ENCODE measurements at regions not wholly inside any gene's neighbourhood (a gene's known extent, or its start where the extent isn't known, plus 50 kb on each side); places are given as distances from the start of the nearest gene placed in this dataset.

DNA sequence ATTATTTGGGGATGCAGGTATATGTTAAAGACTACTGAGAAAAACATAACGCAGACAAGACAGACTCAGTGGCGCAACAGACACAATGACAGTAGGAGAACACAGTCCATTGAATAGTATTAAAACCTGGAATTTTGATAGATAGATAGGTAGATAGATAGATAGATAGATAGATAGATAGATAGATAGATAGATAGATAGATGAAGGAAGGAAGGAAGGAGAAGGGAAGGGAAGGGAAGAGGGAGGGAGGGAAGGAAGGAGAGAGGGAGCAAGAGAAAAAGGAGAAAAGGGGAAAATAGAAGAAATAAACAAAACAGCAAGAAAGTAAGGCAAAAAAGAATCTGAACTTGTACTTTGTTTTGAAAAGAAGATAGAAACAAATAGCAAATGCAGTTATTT, 404.5 kb downstream of the FOXO1 start:
- no peaks in the 10 kb centered on the region for H3K36me3 ChIP-seq (ENCODE audit: low read depth, missing control alignments)
- H3K27ac ChIP-seq: no peak overlapping the region
- DNase-seq: no peak
- WGBS, 2 donors: 96 to 100% methylated on average over 2 of the region's 2 CpGs
- intact Hi-C loops (cut with DNase I; ENCODE audit: low total_unique reads): no loop called here
- H3K9me3 ChIP-seq: no peaks in the 10 kb centered on the region
- no peak for TF ChIP-seq POLR2A (IDR thresholded peaks at IDR 0.05)
- TF ChIP-seq, protein P1, sequence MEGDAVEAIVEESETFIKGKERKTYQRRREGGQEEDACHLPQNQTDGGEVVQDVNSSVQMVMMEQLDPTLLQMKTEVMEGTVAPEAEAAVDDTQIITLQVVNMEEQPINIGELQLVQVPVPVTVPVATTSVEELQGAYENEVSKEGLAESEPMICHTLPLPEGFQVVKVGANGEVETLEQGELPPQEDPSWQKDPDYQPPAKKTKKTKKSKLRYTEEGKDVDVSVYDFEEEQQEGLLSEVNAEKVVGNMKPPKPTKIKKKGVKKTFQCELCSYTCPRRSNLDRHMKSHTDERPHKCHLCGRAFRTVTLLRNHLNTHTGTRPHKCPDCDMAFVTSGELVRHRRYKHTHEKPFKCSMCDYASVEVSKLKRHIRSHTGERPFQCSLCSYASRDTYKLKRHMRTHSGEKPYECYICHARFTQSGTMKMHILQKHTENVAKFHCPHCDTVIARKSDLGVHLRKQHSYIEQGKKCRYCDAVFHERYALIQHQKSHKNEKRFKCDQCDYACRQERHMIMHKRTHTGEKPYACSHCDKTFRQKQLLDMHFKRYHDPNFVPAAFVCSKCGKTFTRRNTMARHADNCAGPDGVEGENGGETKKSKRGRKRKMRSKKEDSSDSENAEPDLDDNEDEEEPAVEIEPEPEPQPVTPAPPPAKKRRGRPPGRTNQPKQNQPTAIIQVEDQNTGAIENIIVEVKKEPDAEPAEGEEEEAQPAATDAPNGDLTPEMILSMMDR (IDR thresholded peaks at IDR 0.05): no peak
- no peaks in the 10 kb centered on the region for H3K27me3 ChIP-seq
- no peak overlapping the region for H3K4me3 ChIP-seq
- peaks cover 7% of the 10 kb centered on the region for H3K4me1 ChIP-seq

DNA sequence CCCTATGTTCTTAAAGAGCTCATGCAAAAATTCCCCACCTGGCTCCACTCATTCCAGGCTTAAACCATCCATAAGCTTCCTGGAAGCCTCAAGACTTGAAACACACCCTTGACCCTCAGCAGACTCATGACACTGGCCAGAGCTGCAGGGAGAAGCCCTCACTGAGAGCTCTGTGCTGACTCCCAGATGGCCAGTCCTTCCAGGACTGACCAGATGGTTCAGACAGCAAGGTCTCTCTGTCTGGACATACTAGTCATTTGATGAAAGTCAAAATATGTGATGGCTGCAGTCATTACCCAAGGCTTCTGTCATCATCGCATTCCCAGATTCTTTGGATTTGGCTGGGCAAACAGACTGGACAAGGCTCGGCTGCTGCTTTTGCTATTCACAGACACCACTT, 397.4 kb downstream of the FOXO1 start:
- no peak for DNase-seq
- no peak overlapping the region for H3K27ac ChIP-seq
- WGBS, 2 donors: 88 to 100% methylated on average over 2 of the region's 2 CpGs
- no peaks in the 10 kb centered on the region for H3K36me3 ChIP-seq (ENCODE audit: low read depth, missing control alignments)
- H3K9me3 ChIP-seq: no peaks in the 10 kb centered on the region
- no peak for TF ChIP-seq POLR2A (IDR thresholded peaks at IDR 0.05)
- TF ChIP-seq, protein P1 (IDR thresholded peaks at IDR 0.05): no peak
- peaks cover 4% of the 10 kb centered on the region for H3K4me1 ChIP-seq
- no peak overlapping the region for H3K4me3 ChIP-seq
- no peaks in the 10 kb centered on the region for H3K27me3 ChIP-seq
- intact Hi-C loops (cut with DNase I; ENCODE audit: low total_unique reads): no loop called here

DNA sequence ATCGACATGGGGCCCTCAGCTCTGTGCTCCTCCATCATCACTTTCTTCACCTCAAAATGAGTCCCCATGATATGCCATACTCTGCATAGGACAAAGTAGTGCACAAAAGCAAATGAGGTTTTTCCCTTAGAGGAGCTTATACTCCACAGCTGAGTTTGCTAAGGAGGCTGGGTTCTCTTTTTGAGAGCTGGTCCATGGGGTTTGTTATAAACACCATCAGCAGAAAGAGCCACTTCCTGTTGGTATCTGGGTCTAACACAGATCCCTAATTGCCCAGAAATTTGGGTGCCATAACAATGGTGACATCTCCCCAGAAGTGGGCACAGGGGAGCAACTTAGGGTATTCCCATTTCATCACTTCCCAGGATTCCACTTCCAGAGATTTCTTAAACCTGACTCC, 395.7 kb downstream of the FOXO1 start:
- TF ChIP-seq, protein P1 (IDR thresholded peaks at IDR 0.05): no peak
- no peak for TF ChIP-seq POLR2A (IDR thresholded peaks at IDR 0.05)
- 95 to 100% methylated on average over 1 of the region's 1 CpG for WGBS, 2 donors
- intact Hi-C loops (cut with DNase I; ENCODE audit: low total_unique reads): no loop called here
- DNase-seq: no peak
- Histone ChIP-seq H3K27ac (no peak overlapping the region), H3K4me3 (no peak overlapping the region), H3K36me3 (ENCODE audit: low read depth, missing control alignments) (no peaks in the 10 kb centered on the region), H3K27me3 (no peaks in the 10 kb centered on the region), H3K4me1 (peaks cover 4% of the 10 kb centered on the region), H3K9me3 (no peaks in the 10 kb centered on the region)

DNA sequence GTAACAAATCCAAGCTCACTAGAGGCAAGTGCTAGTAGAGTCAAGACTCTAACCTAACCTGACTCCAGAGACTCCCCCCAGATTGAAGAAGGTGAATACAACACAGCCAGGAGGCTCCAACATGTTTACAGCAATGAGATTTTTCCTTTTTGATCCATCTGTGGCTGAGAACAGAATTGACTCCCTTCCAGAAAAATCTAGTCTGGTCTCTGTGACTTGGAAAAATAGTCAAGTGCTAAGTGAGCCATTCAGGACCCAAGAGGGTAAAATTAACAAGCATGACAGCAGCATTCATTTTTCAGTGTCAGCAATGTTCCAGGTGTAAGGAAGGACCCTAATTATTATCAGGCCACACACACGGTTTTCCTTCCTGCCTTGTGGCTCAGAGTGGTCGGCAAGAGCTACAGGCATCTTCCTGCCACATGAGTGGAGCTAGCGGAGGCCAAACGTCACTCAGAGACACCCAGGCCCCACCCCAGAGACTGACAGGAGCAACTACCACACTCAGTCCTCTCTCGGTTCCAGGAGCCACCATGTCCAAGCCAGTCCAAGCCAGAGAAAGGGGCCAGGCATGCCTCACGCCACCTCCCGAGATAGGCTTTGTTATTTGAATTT, 395.1 kb downstream of the FOXO1 start:
- H3K27ac ChIP-seq: peak overlapping the region in 1 of 2 donors; percentile 41
- H3K27me3 ChIP-seq: no peaks in the 10 kb centered on the region
- H3K36me3 ChIP-seq (ENCODE audit: low read depth, missing control alignments): no peaks in the 10 kb centered on the region
- TF ChIP-seq, protein P1 (IDR thresholded peaks at IDR 0.05): no peak
- TF ChIP-seq POLR2A (IDR thresholded peaks at IDR 0.05): no peak
- no peak overlapping the region for H3K4me3 ChIP-seq
- H3K9me3 ChIP-seq: no peaks in the 10 kb centered on the region
- peaks cover 4% of the 10 kb centered on the region for H3K4me1 ChIP-seq
- peak; percentile 20 for DNase-seq
- WGBS, 2 donors: 43 to 58% methylated on average over 7 of the region's 7 CpGs
- intact Hi-C loops (cut with DNase I; ENCODE audit: low total_unique reads): no loop called here
